HG02610 (cell line): ENCODE measurements at regions not wholly inside any gene's neighbourhood (a gene's known extent, or its start where the extent isn't known, plus 50 kb on each side); places are given as distances from the start of the nearest gene placed in this dataset.

Experiments
- ATAC-seq: cut with Tn5 transposase; IDR thresholded peaks from one replicate; pipeline ENCODE4 v1.9.1; 2021; ENCODE audit warnings: mild to moderate bottlenecking, moderate library complexity; ENCODE audit not compliant: unreplicated experiment

DNA sequence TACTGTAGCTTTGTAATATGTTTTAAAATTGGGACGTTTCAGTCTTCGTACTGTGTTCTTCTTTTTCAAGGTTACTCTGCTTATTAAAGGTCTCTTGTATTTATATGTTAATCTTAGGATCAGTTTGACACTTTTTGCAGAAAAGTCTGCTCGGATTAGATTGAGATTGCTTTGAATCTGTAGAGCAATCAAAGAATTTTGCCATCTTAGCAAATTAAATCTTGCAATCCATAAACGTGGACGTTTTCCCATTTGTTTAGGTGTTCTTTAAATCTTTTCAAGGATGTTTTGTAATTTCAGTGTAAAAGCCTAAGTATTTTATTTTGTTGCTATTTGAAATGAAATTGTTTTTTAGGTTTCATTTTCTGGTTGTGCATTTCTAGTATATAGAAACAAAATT is 78.0 kb upstream of the GTSF1L start:
- ATAC-seq = no peak

DNA sequence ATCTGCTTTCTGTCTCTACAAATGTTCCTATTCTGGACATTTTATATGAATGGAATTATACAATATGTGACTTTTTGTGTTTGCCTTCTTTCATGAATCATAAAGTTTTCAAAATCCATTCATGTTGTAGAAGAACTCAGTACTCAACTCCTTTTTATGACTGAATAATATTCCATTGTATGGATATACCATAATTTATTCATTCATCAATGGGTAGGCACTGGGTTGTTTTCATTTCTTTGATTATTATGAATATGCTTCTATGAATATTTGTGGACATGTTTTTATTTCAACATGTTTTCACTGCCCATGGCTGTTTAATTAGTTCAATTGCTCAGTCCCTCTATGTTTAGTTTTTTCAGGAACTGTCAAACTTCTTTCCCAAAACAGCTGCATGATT is 76.5 kb upstream of the GTSF1L start:
- no peak for ATAC-seq

DNA sequence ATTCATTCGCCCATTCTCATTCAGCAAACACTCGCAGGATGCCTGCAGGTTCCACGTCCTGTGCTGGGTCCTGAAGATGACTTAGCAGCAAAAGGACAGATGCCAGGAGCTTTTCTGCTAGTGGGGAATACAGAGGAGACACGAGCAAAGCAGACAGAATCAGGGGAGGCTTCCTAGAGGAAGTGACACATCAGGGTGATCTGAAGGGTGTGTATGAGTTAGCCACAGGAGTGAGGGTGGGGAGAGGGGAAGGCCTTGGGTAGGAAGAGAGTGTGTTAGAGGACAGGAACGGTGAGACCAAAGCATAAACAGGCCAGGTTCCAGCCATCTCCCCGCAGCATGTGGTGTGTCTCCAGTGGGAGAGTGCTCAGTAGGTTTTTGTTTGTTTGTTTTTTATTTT is 73.4 kb upstream of the GTSF1L start:
- no peak for ATAC-seq

DNA sequence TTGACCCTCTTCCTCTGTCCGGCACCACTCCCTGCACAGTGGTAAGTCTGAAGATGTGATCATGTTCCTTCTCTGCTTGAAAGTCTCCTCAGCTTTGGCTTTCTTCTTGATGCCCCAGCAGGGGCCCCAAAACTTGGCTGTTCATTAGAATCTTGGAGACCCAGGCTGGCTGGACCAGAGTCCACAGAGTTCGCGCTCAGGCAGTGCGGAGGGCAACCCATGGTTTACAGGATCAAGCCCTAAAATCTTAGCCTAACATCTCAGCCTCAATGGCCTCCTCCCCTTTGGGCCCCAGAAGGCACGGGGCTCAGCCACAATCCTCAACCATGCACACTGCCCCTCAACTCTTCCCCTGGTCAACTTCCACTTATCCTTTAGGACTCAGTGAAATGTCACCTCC is 72.9 kb upstream of the GTSF1L start:
- no peak for ATAC-seq

DNA sequence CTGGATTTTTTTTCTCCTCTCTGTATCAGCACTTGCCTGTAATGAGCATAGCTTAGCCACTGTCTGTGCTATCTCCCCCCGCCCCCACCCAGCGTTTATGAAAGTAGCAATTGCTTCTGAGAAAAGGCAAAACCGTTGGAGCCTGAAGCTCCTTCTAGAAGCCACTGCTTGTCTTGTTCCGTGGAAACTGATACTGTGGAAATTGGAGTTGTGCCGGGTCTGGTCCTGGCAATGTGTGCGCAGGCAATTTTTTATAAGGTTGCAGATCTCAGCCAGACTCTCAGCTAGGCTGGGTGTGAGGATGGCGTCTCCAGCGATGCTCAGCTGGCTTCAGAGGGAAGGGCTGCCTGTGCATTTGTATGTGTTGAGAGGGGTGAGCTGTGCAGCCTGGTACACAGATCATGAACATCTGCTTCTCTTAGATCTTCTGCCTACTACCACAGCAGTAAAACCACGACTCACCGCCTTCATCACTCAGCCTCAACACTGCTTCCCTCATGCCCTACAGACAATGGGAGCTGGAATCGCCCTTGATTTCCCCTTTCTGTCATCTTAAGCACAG is 72.4 kb upstream of the GTSF1L start:
- no peak for ATAC-seq

DNA sequence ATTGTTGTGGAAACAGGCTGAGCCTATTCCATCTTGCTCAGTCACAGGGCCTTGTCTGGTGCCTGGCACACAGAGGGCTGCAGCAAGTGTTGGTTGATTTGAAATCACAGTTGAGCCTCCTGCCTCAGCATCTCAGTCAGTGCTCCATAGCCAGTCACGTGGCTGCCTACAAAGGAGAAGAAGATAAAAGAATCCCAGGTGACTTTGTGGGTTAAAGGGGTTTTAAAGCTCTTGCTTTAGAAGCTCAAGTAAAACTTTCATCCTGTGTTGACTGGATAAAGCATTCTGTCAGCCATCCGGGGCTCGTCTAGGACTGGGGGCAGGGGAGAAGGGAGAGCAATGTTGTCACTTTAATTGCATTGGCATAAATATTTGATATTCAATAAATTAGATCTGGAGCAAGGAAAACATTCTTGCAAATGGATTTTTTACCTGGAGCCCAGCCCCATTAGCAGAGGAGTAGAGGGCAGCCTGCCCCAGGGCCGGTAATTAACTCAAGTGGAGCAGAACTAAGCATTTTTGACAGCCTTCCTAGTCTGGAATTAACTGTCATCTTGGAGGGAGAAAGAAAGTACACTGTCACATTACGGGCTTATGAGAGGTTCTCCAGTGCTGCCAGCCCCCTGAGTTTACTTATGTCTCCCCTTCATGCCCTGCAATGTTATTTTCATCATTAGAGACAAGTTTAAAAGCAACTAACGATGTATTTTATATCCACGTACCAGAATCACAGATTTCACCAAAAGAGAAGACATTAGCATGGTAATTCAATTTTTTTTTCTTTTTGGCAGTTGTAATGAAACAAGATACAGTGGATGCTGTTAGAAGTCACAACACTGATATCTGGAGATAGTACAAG is 71.7 kb upstream of the GTSF1L start:
- ATAC-seq = no peak

DNA sequence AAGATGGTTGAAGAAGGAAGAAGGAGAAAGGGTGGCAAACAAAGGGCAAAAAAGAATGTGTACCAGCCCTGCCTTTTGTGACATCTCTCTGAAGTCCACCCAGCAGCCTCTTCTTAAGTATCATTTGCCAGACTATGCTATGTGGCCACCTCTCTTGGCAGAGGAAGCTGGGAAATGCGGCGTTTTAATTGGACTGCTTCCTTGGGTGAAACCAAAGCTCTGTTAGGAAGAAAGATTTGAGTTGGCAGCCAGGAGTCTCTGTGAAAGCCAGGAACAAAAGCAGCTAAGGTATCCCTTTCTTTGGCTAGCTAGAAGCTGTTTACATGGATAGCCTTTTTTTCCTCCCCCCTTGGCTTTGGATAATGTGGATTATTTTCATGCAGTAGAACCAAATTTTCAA is 67.5 kb upstream of the GTSF1L start:
- no peak for ATAC-seq

DNA sequence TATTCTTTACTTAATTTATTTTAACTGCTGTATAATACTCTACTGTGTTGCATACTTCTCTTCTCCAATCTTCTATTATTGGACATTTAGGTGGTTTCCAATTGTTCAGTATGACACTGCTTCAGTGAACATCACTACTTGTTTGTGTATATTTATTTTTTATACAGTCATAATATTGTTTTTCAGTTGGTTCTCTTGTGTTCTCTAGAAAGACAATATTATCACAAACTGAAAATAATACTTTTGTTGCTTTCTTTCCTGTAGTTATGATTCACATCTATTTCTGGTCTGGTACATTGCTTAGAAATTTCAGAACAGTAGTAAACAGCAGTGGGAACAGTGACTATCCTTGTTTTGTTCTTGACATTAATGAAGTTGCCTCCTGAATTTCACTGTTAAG is 62.8 kb upstream of the GTSF1L start:
- no peak for ATAC-seq

DNA sequence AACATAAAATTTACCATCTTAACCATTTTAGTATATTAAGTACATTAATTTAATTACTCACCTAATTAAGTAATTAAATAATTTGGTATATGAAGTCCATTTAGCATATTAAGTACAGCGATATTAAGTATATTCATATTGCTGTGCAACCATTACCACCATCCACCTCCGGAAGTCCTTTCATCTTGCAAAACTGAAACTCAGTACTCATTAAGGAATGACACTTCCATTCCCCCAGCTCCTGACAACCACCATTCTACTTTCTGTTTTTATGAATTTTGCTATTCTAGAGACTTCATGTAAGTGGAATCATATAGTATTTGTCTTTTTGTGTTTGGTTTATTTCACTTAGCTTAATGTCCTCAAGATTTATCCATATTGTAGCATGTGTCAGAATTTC is 61.1 kb upstream of the GTSF1L start:
- ATAC-seq = no peak

- no peak for ATAC-seq
Observed at GRCh38 chr20:43786885-43787284, 60.1 kb upstream of the GTSF1L start.

DNA sequence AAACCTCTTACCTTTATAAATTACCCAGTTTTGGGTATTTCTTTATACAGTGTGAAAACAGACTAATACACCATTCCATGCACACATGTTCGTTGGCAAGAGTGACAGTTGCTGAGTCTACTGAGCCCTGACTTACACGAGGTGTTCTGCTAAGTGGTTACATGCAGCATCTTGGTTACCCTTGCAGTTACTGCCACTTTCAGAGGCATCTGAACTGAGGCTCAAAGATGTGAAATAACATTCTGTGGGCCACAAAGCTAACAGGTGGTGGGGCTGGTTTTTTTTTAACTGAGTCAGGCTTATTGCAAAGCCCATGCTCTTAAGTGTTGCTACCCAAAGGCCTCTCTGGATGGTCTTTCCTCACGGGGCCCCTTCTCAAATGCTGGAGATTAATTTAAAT is 54.4 kb upstream of the GTSF1L start:
- ATAC-seq = no peak

- no peak for ATAC-seq
Observed at GRCh38 chr20:43778375-43778774, 51.6 kb upstream of the GTSF1L start.

DNA sequence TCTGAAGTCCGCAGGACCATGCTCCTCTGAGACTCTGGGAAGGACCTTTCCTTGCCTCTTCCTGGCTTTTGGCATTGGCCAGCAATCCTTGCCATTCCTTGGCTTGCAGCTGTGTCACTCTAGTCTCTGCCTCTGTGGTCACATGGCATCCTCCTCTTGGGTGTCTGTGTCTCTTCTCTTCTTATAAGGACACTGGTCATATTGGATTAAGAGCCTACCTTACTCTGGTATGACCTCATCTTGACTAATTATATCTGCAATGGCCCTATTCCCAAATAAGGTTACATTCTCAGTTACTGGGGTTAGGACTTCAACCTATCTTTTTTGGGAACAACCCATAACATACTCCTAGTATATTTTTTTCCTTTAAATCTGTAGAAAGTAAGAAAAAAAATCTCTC is 49.9 kb upstream of the GTSF1L start:
- no peak for ATAC-seq
